NCI-H187 (cell line): ENCODE measurements at regions not wholly inside any gene's neighbourhood (a gene's known extent, or its start where the extent isn't known, plus 50 kb on each side); places are given as distances from the start of the nearest gene placed in this dataset.

ENCODE experiments used
- DNase-seq, 2 experiments: peaks; one replicate each; lab custom pipeline; 2025; lab: John Stamatoyannopoulos, UW

DNA sequence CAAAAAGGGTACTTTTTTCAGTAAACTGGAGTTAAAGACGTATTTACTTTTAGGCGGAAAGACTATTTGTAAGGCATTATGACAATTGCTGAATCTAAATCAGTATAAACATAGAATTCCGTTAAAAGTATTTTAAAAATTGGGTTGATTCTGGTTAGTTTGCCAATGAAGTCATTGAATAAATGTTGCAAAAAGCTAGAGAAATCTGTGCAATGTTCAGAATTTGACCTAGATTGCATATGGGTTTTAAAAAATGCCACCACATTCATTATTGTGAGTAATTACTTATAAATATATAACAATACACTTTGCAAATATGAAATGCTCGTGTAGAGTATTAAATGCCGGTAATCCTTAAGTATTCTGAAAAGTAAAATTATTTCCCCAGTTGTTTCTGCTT, 116.5 kb upstream of the EEF1E1 start:
- DNase-seq, result no peak

DNA sequence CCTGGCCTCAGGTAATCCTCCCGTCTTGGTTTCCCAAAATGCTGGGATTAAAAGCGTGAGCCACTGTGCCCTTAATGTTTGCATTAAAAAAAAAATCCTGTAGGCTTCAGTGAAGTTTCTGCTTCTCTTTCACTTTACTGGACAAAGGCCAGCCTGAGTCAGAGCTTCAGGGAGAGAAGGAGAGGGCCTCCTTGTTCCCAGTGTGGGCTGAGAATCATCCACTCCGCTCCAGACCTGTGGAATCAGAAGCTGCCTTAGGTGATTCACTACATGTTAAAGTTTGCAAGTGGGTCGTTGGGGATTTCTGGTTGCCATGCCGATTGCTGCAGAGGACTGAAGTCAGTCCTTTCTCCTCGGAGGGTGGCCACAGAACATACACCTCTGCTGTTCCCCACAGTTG, 113.3 kb upstream of the EEF1E1 start:
- no peak for DNase-seq

DNA sequence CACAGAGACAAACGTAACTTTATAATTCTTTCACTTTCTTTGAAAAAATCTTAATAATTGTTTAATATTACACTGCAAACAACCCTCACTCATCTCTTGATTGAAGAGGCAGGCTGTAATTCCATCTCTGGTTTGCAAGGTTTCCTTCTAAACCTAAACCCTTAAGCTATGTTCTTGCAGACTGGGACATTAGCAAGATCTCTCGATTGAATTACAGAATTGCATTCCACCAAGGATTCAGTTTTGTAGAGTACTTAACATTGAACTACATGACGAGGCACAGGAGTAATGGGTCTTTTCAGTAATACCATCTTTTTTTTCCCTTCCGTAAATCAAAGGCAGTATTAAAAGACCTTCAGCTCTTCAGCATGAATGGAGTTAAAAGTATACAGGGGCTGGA, 111.6 kb upstream of the EEF1E1 start:
- no peak for DNase-seq

DNA sequence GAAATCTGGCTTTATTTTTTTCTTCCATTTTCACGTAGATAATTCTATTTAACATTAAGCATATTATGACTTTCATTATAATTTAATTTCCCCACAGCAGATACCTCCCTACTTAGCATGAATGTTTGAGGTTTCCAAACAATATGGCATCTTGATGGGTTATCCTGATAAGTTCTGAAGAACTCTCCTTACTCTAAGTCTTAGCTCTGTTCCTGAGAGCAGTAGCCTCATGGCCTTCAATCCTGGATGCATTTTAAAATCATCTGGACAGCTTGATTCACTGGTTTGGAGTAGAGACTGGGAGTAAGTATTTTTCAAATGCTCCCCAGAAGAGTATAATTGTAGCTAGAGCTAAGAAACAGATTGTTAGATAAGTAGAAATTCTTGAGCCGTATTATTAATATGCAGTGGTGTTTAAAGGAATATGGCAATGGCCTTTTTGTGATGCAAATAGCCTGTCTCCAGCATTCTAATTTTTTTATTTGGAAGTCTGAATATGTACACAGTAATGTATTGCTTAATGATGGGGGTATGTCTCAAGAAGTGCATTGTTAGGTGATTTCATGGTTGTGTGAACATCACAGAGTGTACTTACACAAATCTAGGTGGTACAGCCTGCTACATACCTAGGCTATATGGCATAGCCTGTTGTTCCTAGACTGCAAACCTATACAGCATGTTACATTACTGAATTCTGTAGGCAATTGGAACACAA, 110.5 kb upstream of the EEF1E1 start:
- DNase-seq, result no peak

DNA sequence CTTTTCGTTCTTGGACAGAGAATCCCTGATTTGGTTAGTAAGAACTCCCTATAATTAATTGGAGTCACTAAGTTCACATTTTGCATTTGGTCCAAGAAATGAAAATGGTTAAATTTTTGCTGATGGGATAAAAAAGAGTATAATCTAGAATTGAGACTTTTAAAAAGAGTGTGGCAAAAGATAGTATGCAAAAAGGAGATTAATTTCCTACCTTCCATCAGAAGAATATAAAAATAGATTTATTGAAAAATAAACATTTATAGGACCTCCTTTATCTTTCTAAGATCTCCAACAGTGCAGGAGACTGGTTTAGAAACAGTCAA, 105.5 kb upstream of the EEF1E1 start:
- DNase-seq, result no peak

DNA sequence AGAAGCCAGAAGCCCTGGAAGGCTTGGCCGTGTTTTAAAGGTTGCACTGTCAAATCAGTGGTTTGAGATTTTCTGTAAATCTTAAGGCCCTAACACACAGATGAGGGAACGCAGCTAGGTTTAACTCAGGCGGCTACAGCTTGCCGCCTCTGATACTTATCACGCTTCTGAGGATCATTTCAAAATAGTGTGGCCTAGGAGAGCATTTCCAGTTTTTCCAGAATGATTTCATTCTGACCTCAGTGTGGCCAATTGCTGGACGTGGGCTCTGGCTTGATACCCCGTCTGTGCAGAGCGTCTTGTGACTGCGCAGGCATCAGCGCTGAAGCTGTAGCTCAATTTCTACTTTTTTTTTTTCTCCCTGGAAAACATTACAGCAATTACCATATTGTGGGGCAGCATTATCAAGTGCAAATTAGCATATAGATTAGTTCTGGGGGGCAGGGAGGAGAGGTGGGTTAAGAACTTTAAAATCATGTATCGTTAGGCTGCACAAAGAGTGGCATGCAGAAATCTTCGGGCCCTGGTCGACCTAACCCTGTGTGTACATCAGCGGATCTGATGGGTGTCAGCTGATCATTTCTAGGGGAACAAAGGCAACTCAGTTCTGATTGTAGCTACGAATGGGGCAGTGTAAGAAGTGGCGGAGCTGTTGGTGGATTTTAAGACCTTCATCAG, 105.0 kb upstream of the EEF1E1 start:
- DNase-seq, result no peak

DNA sequence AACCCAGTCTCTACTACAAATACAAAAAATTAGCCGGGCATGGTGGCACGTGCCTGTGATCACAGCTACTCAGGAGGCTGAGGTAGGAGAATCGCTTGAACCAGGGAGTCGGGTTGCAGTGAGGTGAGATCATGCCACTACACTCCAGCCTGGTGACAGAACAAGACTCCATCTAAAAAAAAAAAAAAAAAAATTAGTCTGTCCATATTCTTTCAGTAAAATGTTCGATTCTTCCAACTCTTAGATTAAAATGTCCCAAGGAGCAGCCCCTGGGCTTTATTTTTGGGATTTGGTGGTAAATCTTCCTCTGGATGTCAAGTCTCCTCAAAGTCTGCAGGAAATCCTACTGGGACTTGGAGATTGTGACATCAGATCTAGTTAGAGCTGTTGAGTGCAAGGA, 101.0 kb upstream of the EEF1E1 start:
- no peak for DNase-seq

DNA sequence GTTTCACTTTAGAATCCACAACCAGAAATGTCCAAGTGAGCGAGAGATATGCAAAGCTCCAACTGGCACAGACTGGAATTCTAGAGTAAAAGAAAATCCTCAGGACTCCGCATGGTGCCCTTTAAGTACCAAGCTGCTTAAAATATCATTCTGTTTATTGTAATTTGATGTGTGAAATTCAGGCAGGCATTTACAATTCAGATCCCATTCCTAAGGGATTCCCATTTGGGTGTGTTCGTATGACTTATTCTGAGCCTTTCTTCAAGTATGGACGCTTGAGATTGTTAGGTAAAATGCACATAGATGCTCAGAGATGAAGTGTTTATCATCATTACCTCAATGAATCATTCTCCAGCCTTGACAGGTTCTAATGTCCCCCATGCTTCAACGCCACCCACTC, 99.3 kb upstream of the EEF1E1 start:
- DNase-seq, result no peak

DNA sequence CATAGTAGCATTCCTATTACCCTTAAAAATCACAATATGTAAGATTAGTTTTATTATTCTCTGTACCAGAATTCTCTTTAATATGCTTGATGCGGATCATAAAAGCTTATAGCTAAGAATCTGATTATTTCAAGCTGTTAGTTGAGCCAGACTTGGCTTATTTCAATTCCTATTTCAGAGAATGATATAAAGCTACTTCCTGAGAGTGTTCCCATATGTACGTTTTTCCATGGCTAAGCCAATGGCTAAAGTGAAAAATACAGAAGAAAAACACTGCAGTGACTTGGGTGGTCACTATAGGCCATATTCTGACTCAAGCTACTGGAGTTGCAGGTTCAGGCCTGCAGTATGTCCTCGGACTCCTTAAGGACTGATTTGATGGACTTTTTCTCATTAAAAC, 97.9 kb upstream of the EEF1E1 start:
- DNase-seq, result no peak

DNA sequence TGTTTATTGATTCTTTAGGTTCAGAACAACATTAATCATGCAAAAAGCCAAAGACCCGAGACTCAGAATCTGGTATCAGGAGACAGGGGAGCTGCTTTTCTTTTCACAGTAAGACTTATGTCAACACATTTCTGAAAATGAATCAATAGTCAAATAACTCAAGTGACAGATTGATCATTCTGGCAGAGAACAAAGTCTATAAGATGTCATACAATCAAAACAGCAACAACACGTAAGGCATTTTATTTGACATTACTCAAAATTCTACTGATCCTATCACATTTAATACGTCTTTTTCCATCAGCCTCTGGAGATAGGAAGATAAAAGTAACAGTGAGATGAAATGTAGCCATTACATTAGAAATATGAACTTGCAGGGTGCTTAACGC, 93.4 kb upstream of the EEF1E1 start:
- no peak for DNase-seq

DNA sequence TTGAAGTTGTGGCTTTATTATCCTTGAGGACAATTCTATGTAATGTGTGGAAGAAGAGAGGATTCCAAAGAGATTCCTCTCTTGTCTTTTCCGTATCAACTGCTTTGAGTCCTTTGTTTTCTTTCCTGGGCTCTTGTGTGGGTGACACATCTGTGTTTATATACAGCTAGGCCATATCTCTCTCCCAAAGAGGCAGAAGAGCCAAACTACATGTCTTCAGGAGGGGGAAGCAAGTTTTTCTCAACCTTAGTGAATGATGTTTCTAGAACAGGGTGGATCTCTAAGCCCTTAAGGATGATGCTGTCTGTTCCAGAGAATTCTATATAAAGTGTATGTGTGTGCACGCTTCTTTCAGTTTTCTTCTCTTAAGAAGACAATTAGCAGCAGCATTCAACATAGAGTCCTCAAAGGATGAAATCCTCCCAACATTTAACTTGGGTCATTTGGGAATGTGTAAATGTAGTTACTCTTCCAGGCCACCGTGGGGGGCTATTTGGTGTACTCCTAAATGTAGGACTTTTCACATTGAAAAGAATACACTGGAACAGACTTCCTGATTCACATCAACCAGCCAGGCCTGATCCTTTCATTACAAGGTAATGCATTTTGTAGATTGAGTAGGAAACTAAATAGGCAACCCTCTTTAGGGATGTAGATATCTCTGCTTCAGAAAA, 92.8 kb upstream of the EEF1E1 start:
- no peak for DNase-seq

DNA sequence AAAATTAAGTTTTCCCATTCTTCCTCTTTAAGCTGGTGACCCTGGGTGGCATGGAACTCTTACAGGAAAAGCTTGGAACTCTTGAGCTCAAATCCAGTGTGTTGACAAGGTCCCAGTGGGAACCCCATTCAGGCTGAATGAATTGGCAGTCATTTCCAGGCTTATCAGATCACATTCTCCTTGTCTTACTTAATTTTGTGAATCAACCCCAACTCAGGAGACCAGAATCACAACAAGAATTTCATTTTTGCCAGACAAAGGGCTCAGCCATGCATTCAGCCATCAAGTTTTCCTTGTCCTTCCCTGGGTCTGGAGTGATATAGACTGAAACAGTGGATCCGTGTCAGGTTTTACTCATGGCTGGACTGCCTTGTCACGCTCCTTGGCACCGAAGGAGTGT, 92.1 kb upstream of the EEF1E1 start:
- DNase-seq, result no peak

DNA sequence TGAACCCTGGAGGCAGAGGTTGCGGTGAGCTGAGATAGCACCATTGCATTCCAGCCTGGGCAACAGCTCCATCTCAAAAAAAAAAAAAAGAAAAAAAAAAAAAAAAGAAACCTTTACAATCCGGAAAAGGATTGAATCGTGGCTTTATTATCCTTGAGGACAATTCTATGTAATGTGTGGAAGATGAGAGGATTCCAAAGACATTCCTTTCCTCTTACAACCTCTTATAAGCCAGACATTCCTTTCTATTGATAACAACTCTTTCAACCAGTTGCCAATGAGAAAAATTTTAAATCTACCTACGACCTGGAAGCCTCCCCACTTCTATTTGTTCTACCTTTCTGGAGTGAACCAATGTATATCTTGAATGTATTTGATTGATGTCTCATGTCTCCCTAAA, 91.2 kb upstream of the EEF1E1 start:
- DNase-seq, result no peak

DNA sequence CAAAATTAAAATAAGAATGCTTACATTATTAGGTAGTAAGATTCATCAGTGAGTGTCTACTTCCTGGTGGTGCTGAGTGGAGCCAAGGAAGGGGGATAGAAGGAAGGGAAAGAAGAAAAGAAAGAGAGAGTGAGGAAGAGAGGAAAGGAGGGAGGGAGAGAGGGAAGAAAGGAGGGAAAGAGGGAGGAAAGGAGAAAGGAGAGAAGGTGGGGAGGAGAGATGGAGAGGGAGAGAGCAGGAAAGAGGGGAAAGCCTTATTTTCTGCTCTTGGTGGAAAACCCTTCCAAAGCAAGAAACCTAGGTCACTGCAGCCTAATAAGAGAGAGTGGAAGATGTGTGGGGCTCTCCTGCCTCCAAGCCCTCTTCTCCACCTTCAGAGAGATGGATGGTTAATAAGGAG, 90.2 kb upstream of the EEF1E1 start:
- no peak for DNase-seq

DNA sequence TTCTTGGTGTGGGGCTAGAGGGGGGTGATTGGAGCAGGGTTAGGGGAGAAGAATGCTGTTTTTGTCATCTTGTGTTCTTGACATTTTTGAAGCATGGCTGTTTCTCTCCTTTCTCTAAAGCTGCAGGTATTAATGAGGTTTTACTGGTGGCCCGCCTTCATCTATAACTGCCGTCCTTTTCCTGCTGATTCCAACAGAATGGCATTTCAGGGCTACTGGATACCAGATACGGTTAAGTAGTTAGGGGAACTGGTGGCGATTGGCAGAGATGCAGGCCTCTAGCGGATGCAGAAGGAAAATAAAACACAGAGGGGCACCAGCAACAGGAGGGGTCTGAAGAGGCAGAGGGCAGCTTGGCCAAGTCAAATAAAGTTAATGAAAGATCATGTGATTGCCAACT, 89.7 kb upstream of the EEF1E1 start:
- no peak for DNase-seq

DNA sequence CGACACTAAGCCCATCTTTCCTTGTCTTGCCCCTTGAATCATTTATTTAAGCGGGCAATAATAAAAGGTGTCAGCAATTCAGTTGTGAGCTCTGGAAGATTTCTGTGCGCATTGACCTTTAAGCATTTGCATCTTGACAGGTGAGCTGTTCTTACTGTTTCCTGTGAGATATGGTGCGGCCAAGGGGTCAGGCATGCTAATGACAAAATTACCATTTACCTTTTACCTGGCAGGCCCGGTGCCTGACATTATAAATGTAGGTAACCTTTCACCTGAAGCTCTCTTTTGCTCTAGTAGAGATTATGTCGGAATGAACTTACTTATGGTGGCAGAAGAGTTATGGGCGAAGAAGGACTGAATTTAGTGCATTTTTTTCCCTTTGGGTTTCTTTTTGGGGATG, 89.3 kb upstream of the EEF1E1 start:
- no peak for DNase-seq

DNA sequence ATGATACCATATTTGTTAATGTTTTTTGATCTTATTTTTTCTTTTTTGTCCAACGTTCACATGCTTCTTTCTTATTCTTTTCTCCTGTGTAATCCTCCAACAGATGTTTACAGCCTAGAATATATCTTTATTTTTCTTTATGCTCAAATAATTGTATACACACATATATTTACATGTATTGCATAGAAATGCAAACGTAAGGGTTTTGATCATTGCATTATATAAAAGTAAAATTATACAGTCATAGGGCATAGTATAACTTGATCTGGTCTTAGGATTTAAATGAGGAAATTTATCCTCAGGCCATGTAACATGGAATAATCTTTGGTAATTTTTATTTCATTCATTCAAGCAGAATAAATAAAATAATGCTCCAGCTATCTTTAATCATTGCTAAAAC, 84.9 kb upstream of the EEF1E1 start:
- no peak for DNase-seq

DNA sequence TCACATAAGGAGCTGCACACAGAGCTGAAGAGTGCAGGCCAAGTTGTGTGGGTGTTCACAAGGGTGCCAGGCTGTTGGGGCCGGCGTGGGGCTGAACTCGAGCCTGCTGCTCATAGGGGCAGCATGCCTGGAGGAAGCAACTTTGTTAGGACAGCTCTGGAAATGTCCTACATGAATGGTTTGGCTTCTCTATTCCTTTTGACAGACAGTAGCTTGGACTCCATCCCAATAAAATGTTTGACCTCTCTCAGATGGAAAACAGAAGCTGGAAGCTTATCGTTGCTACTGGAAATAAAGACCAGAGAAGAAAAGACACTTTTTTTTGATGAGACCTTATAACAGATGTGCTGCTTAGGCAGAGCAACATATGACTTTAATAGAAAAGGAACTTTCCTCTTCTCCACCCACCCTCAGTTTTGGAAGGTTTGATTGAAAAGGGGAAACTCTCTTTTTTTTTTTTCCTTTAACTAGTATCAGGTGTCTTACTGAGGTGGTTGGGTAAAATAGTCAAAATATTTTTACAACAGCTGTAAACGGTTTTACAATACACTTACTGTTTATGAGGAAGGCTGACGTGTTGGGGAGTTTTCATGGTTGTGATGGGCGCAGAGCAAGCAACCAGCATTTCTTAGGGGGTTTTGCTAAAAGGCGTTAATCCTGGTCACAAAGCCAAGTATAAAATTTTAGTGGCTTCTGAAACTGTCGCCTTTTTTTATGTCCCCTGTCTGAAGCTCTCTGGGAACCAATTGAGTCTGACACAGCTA, 80.7 kb upstream of the EEF1E1 start:
- DNase-seq, result no peak

DNA sequence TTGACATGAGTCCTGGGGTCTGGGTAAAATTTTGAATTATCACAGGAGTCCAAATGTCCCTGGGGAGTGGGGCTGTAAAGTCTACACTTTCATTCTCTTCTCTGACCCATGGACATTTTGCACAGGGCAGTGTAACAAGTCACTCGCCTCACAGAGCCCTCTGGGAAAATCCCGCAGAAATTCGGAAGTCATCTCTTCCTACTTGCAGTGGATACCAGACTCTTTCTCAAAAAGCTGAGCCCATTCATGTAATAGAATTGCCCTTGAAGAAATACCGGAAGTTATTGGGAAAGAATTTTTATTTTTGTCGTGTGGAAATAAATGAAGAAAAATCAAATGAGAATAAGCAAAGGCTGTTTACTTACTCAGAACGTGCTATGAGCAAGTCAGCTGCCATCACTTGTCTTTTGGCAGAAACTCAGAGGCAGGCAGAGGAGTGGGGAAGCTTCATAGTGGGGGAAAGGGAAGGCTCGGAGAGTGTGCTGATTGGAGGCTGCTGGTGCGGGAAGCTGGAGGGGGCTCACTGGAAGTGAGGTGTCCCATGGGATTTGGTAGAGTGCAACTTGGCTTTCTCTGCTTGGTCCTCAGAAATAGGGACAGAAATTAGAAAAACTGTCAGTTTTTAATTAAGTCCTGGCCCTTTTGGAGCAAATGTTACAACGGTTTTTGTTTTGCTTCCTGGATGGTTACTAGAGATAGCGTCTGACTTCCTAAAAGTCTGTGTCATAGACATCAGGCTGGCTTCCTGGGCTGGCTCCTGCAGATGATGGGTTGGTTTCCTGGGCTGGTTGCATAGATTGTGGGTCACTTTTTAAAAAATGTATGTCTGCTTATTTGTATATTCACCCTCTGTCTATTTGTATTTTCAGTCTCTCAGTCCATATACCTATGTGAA, 79.8 kb upstream of the EEF1E1 start:
- DNase-seq, result no peak

DNA sequence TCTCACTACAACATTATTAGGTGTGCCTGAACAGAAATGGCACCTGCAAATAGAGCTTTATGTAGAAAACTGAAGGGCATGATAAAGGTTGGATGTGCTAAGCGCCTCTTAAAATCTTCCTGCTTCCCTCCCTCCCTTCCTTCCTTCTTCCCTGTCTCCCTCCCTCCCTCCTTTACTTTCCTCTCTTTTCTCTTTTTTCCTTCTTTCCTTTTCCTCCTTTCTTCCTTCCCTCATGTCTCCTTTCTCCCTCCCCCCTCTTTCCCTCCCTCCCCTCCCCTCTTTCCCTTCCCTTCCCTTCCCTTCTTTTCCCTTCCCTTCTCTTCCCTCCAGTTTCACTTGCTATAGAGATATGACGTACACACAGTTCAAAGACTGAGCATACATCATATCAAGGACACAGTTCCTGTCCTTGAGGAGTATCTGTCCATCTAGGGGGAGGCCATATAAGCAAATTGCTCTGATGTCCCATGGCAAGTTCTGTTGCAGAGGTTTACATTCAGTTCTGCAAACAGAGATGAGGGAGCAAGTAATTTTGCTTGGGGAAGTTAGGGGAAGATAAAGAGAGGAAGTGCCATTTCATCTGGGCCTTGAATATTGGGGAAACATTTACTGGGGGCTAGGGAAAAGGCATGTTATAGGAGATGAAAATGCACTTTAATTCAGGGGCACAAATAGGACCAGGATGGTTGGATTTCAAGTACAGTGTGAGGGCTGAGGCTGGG, 79.0 kb upstream of the EEF1E1 start:
- DNase-seq, result no peak
